ENCODE measurements at regions not wholly inside any gene's neighbourhood (a gene's known extent, or its start where the extent isn't known, plus 50 kb on each side); places are given as distances from the start of the nearest gene placed in this dataset.

- DNase-seq = no peak
Measured at GRCh38 chr1:229938551-229938950, 128.5 kb upstream of the GALNT2 start.

GRCh38 chr1:229940684-229941083, 126.4 kb upstream of the GALNT2 start:
- DNase-seq = no peak

- no peak for DNase-seq
Measured at GRCh38 chr1:229941160-229941559, 125.9 kb upstream of the GALNT2 start.

- no peak for DNase-seq
Measured at GRCh38 chr1:229941831-229942230, 125.2 kb upstream of the GALNT2 start.

GRCh38 chr1:229942501-229942900, 124.5 kb upstream of the GALNT2 start:
- DNase-seq = no peak

- DNase-seq = no peak
Measured at GRCh38 chr1:229943148-229943714, 123.8 kb upstream of the GALNT2 start.

- DNase-seq = no peak
Measured at GRCh38 chr1:229943988-229944743, 122.9 kb upstream of the GALNT2 start.

GRCh38 chr1:229945795-229946194, 121.2 kb upstream of the GALNT2 start:
- DNase-seq = no peak

GRCh38 chr1:229947968-229948367, 119.1 kb upstream of the GALNT2 start:
- no peak for DNase-seq

- DNase-seq = no peak
Measured at GRCh38 chr1:229948438-229948837, 118.6 kb upstream of the GALNT2 start.

GRCh38 chr1:229949500-229949899, 117.5 kb upstream of the GALNT2 start:
- DNase-seq = no peak

GRCh38 chr1:229950020-229950419, 117.0 kb upstream of the GALNT2 start:
- DNase-seq = no peak

- DNase-seq = no peak
Measured at GRCh38 chr1:229950908-229951307, 116.1 kb upstream of the GALNT2 start.

- no peak for DNase-seq
Measured at GRCh38 chr1:229951856-229952534, 115.0 kb upstream of the GALNT2 start.

GRCh38 chr1:229952670-229953520, 114.1 kb upstream of the GALNT2 start:
- no peak for DNase-seq

GRCh38 chr1:229953736-229954326, 113.2 kb upstream of the GALNT2 start:
- no peak for DNase-seq

GRCh38 chr1:229964281-229964680, 102.8 kb upstream of the GALNT2 start:
- no peak for DNase-seq

GRCh38 chr1:229970714-229971113, 96.3 kb upstream of the GALNT2 start:
- DNase-seq = no peak

GRCh38 chr1:229971141-229971540, 95.9 kb upstream of the GALNT2 start:
- no peak for DNase-seq

- DNase-seq = no peak
Measured at GRCh38 chr1:229972600-229973296, 94.3 kb upstream of the GALNT2 start.

- DNase-seq = no peak
Measured at GRCh38 chr1:229973297-229973612, 93.8 kb upstream of the GALNT2 start.

- no peak for DNase-seq
Measured at GRCh38 chr1:229975047-229975446, 92.0 kb upstream of the GALNT2 start.
